H1 (cell line): ENCODE measurements at regions not wholly inside any gene's neighbourhood (a gene's known extent, or its start where the extent isn't known, plus 50 kb on each side); places are given as distances from the start of the nearest gene placed in this dataset.

Source experiments
- CTCF ChIA-PET: fragments of 300-600 bp; sonication (Branson Sonifier 250); formaldehyde crosslinking; loops from one replicate; lab custom pipeline; 2021; ENCODE audit not compliant: partially characterized antibody; lab: Charles Lee
- POLR2A ChIA-PET: fragments of 300-600 bp; sonication (Branson Sonifier 250); formaldehyde crosslinking; loops from one replicate; lab custom pipeline; 2021; ENCODE audit warnings: inconsistent platforms; ENCODE audit not compliant: partially characterized antibody; lab: Charles Lee
- DNase-seq, 2 experiments: peaks; one replicate each; pipeline versions ENCODE4 v3.0.0 to v3.0.0-alpha.2; 2010 to 2022; ENCODE audit warnings: low spot score in 2 of 2, low read depth in 1 of 2, mixed read lengths in 1 of 2
- FAIRE-seq: peaks from 2 replicates; lab custom pipeline; 2011; peaks lifted over from hg19 to GRCh38; lab: Jason Lieb, UNC
- H2AFZ ChIP-seq: 2 replicates; pipeline ENCODE4 v1.8.1; 2012; ENCODE audit warnings: low read length, inconsistent platforms
- H2AK5ac ChIP-seq: 2 replicates; pipeline ENCODE4 v1.6.1; 2013; ENCODE audit warnings: low read depth, low read length
- H2BK120ac ChIP-seq: replicated peaks from 2 replicates; pipeline ENCODE3; 2013; ENCODE audit warnings: low read depth, low read length, inconsistent platforms
- H2BK12ac ChIP-seq: 2 replicates; pipeline ENCODE4 v1.6.1; 2013; ENCODE audit warnings: low read depth, low read length
- H2BK15ac ChIP-seq: 2 replicates; pipeline ENCODE4 v1.6.1; 2013; ENCODE audit warnings: low read length
- H2BK20ac ChIP-seq: 2 replicates; pipeline ENCODE4 v1.6.1; 2013; ENCODE audit warnings: low read length
- H2BK5ac ChIP-seq: 2 replicates; pipeline ENCODE4 v1.6.1; 2013; ENCODE audit warnings: low read depth, low read length
- H3K14ac ChIP-seq: 2 replicates; pipeline ENCODE4 v1.6.1; 2013; ENCODE audit warnings: inconsistent platforms; ENCODE audit not compliant: insufficient read length
- H3K18ac ChIP-seq: 2 replicates; pipeline ENCODE4 v1.6.1; 2013; ENCODE audit warnings: low read length; ENCODE audit errors: extremely low read depth
- H3K23ac ChIP-seq: 2 replicates; pipeline ENCODE4 v1.6.1; 2013; ENCODE audit warnings: inconsistent platforms; ENCODE audit not compliant: insufficient read length
- H3K23me2 ChIP-seq: 2 replicates; pipeline ENCODE4 v1.6.1; 2013; ENCODE audit warnings: low read depth, low read length
- H3K27ac ChIP-seq: 2 replicates; pipeline ENCODE4 v1.6.1; 2011; ENCODE audit warnings: low read depth, low read length, inconsistent platforms
- H3K27me3 ChIP-seq, 4 experiments: replicated peaks in 1 of 4; 1 replicate in 1 of 4; 2 replicates in 3 of 4; pipeline versions ENCODE4 v1.6.1 to v1.8.1; 2011 to 2013; ENCODE audit warnings: low read length in 3 of 4, mild to moderate bottlenecking in 3 of 4, inconsistent platforms in 2 of 4, mixed read lengths in 2 of 4, moderate library complexity in 1 of 4; ENCODE audit not compliant: control insufficient read depth in 3 of 4, insufficient read depth in 3 of 4; ENCODE audit errors: extremely low read depth in 1 of 4
- H3K36me3 ChIP-seq, 4 experiments: 2 replicates each; pipeline versions ENCODE4 v1.6.1 to v1.8.1; 2011 to 2013; ENCODE audit warnings: mild to moderate bottlenecking in 4 of 4, low read length in 3 of 4, moderate library complexity in 2 of 4, control low read depth in 1 of 4, inconsistent platforms in 1 of 4; ENCODE audit not compliant: insufficient read depth in 4 of 4, control insufficient read depth in 2 of 4
- H3K4ac ChIP-seq: replicated peaks from 2 replicates; pipeline ENCODE3; 2013; ENCODE audit warnings: low read length, low read depth, mixed read lengths, inconsistent platforms; ENCODE audit not compliant: insufficient read length
- H3K4me1 ChIP-seq, 4 experiments: replicated peaks in 1 of 4; 1 replicate in 1 of 4; 2 replicates in 3 of 4; pipeline versions ENCODE4 v1.6.1 to v1.8.1; 2011 to 2013; ENCODE audit warnings: low read length in 3 of 4, inconsistent platforms in 2 of 4, mixed read lengths in 1 of 4; ENCODE audit not compliant: insufficient read depth in 4 of 4, control insufficient read depth in 3 of 4
- H3K4me2 ChIP-seq, 2 experiments: 2 replicates each; pipeline versions ENCODE4 v1.6.1 to v1.8.1; 2011 to 2013; ENCODE audit warnings: low read depth in 2 of 2, low read length in 2 of 2, control low read depth in 1 of 2, inconsistent platforms in 1 of 2, mild to moderate bottlenecking in 1 of 2; ENCODE audit not compliant: insufficient read depth in 1 of 2
- H3K4me3 ChIP-seq, 4 experiments: fragments of 200-600, 300-600 bp in 1 of 4; sonication (generic), shearing (Covaris generic), sonication (Bioruptor Twin) in 1 of 4; 2 replicates each; pipeline versions ENCODE4 v1.5.1 to v1.8.1; 2011 to 2016; ENCODE audit warnings: low read length in 4 of 4, low read depth in 3 of 4, control low read depth in 2 of 4, inconsistent platforms in 2 of 4, mild to moderate bottlenecking in 2 of 4, mixed read lengths in 1 of 4, moderate library complexity in 1 of 4; ENCODE audit not compliant: insufficient read depth in 2 of 4; ENCODE audit errors: extremely low read depth in 1 of 4
- H3K56ac ChIP-seq: replicated peaks from 2 replicates; pipeline ENCODE3; 2013; ENCODE audit warnings: low read depth, mild to moderate bottlenecking, mixed read lengths, low read length, inconsistent platforms; ENCODE audit not compliant: insufficient read length
- H3K79me1 ChIP-seq: 2 replicates; pipeline ENCODE4 v1.6.1; 2013; ENCODE audit warnings: low read depth, low read length, control low read depth
- H3K79me2 ChIP-seq, 2 experiments: 2 replicates each; pipeline versions ENCODE4 v1.6.1 to v1.8.1; 2012 to 2013; ENCODE audit warnings: low read length in 2 of 2, mild to moderate bottlenecking in 2 of 2, inconsistent platforms in 1 of 2; ENCODE audit not compliant: insufficient read depth in 2 of 2, control insufficient read depth in 1 of 2
- H3K9ac ChIP-seq, 4 experiments: replicated peaks in 1 of 4; 1 replicate in 1 of 4; 2 replicates in 3 of 4; pipeline versions ENCODE4 v1.6.1 to v1.8.1; 2011 to 2013; ENCODE audit warnings: low read depth in 3 of 4, low read length in 3 of 4, control low read depth in 2 of 4, mild to moderate bottlenecking in 2 of 4, moderate library complexity in 2 of 4, inconsistent platforms in 1 of 4; ENCODE audit errors: extremely low read depth in 1 of 4
- H3K9me3 ChIP-seq, 2 experiments: 2 replicates each; pipeline versions ENCODE4 v1.6.1 to v1.8.1; 2012 to 2013; ENCODE audit warnings: mild to moderate bottlenecking in 2 of 2, moderate library complexity in 2 of 2, control low read depth in 1 of 2, inconsistent platforms in 1 of 2, low read depth in 1 of 2, low read length in 1 of 2, mixed read lengths in 1 of 2; ENCODE audit not compliant: insufficient read depth in 2 of 2
- H4K20me1 ChIP-seq, 2 experiments: replicated peaks in 1 of 2; 2 replicates each; pipeline versions ENCODE3 to v1.8.1; 2011 to 2013; ENCODE audit warnings: inconsistent platforms in 2 of 2, low read length in 2 of 2, mild to moderate bottlenecking in 1 of 2; ENCODE audit not compliant: insufficient read depth in 2 of 2, control insufficient read depth in 1 of 2
- H4K5ac ChIP-seq: 2 replicates; pipeline ENCODE4 v1.6.1; 2013; ENCODE audit warnings: low read length, low read depth, mixed read lengths, inconsistent platforms; ENCODE audit not compliant: insufficient read length
- H4K8ac ChIP-seq: 2 replicates; pipeline ENCODE4 v1.8.0; 2013; ENCODE audit warnings: mild to moderate bottlenecking, moderate library complexity, low read length, inconsistent platforms; ENCODE audit not compliant: insufficient read depth; ENCODE audit errors: extremely low read depth
- H4K91ac ChIP-seq: replicated peaks from 2 replicates; pipeline ENCODE3; 2013; ENCODE audit warnings: low read length, mixed read lengths, inconsistent platforms; ENCODE audit not compliant: insufficient read length
- CBX8 ChIP-seq: fragments of 300-800, 300-1000 bp; sonication (generic); IDR thresholded peaks from 2 replicates; pipeline ENCODE4 v1.7.1; 2016; ENCODE audit warnings: low read depth, low read length, borderline replicate concordance
- CTBP2 ChIP-seq: IDR thresholded peaks from 2 replicates; pipeline ENCODE4 v1.7.0; 2011; ENCODE audit warnings: borderline replicate concordance, mild to moderate bottlenecking, moderate library complexity, mixed read lengths, low read length; ENCODE audit not compliant: insufficient read depth, insufficient read length
- EP300 ChIP-seq, 2 experiments: IDR thresholded peaks; 1 replicate in 1 of 2; 2 replicates in 1 of 2; pipeline ENCODE4 v1.6.1; 2011 to 2012; ENCODE audit warnings: low read depth in 2 of 2, low read length in 2 of 2, mild to moderate bottlenecking in 2 of 2, borderline replicate concordance in 1 of 2, inconsistent platforms in 1 of 2, moderate library complexity in 1 of 2
- GTF2F1 ChIP-seq: IDR thresholded peaks from 2 replicates; pipeline ENCODE4 v1.6.1; 2012; ENCODE audit warnings: low read depth, low read length, improper control_type of control experiment, borderline replicate concordance
- HDAC6 ChIP-seq: IDR thresholded peaks from one replicate; pipeline ENCODE4 v1.7.1; 2012; ENCODE audit warnings: low read depth, mild to moderate bottlenecking, inconsistent platforms, low read length, moderate library complexity
- SAP30 ChIP-seq: fragments of 300-600 bp; sonication (generic); IDR thresholded peaks from 2 replicates; pipeline ENCODE4 v1.7.1; 2012; ENCODE audit warnings: low read length, moderate library complexity, mild to moderate bottlenecking, inconsistent platforms; ENCODE audit not compliant: insufficient read depth, insufficient replicate concordance
- SP4 ChIP-seq: IDR thresholded peaks from 2 replicates; pipeline ENCODE4 v1.6.1; 2012; ENCODE audit warnings: low read length, inconsistent platforms
- USF2 ChIP-seq: IDR thresholded peaks from 2 replicates; pipeline ENCODE4 v1.6.1; 2011; ENCODE audit warnings: low read length, improper control_type of control experiment
- WGBS, 2 experiments: shearing (Covaris generic) in 1 of 2; methylation state at CpG; one replicate each; pipeline versions ENCODE4 v1.1.6 to v1.1.7; 2013 to 2015; ENCODE audit warnings: low lambda C conversion rate in 2 of 2, mixed read lengths in 2 of 2, inconsistent platforms in 1 of 2, low coverage in 1 of 2, missing lambda C conversion rate in 1 of 2; ENCODE audit not compliant: insufficient replicate concordance in 2 of 2, insufficient coverage in 1 of 2, insufficient read length in 1 of 2; ENCODE audit errors: extremely low coverage in 1 of 2, missing lambda C conversion rate in 1 of 2; 5-methylcytosine and 5-hydroxymethylcytosine counted together
- TF ChIP-seq, protein P1 (sequence below): IDR thresholded peaks from 2 replicates; pipeline ENCODE4 v1.6.1; 2012; ENCODE audit warnings: low read length, inconsistent platforms

- no peaks in the 10 kb centered on the region for H3K4me1 ChIP-seq
- FAIRE-seq: no peak
These were observed 247.6 kb upstream of the RORA start for GRCh38 chr15:61476741-61477140.

More at GRCh38 chr15:61476741-61477140, 247.6 kb upstream of the RORA start:
- no peak overlapping the region for H3K9ac ChIP-seq
- no peak overlapping the region for H4K5ac ChIP-seq
- H3K27me3 ChIP-seq: no peaks in the 10 kb centered on the region
- DNase-seq: no peak
- no peak overlapping the region for H3K4me2 ChIP-seq
- no peak overlapping the region for H2BK5ac ChIP-seq
- H3K9me3 ChIP-seq: no peaks in the 10 kb centered on the region
- no peak overlapping the region for H3K4ac ChIP-seq
- no peaks in the 10 kb centered on the region for H3K79me1 ChIP-seq
- no peaks in the 10 kb centered on the region for H3K36me3 ChIP-seq
- no peaks in the 10 kb centered on the region for H3K23me2 ChIP-seq
- no peak overlapping the region for H2BK120ac ChIP-seq
- H2BK15ac ChIP-seq: no peak overlapping the region
- no peak overlapping the region for H3K56ac ChIP-seq
- H2AFZ ChIP-seq: no peak overlapping the region
- 87% methylated on average over 1 of the region's 1 CpG; no CpG with 5 or more reads in 1 of the 2 experiments for WGBS, 2 experiments
- TF ChIP-seq GTF2F1 (no peak), SAP30 (no peak), EP300 (IDR thresholded peaks at IDR 0.05; ENCODE audit: borderline replicate concordance in 1 of 2, low read depth in 2 of 2, low read length in 2 of 2) (no peak), USF2 (no peak), SP4 (no peak), CTBP2 (no peak), HDAC6 (no peak), CBX8 (no peak)
- TF ChIP-seq, protein P1, sequence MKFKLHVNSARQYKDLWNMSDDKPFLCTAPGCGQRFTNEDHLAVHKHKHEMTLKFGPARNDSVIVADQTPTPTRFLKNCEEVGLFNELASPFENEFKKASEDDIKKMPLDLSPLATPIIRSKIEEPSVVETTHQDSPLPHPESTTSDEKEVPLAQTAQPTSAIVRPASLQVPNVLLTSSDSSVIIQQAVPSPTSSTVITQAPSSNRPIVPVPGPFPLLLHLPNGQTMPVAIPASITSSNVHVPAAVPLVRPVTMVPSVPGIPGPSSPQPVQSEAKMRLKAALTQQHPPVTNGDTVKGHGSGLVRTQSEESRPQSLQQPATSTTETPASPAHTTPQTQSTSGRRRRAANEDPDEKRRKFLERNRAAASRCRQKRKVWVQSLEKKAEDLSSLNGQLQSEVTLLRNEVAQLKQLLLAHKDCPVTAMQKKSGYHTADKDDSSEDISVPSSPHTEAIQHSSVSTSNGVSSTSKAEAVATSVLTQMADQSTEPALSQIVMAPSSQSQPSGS: no peak
- H4K20me1 ChIP-seq: no peaks in the 10 kb centered on the region
- no peaks in the 10 kb centered on the region for H3K79me2 ChIP-seq
- CTCF ChIA-PET: interaction anchor here (2.0 kb wide), 1 partner anchor 18 kb away, joined by 4 read pairs; no protein-coding TSS in a partner anchor
- H3K23ac ChIP-seq: no peak overlapping the region
- no peak overlapping the region for H3K27ac ChIP-seq
- no peak overlapping the region for H3K4me3 ChIP-seq
- H3K18ac ChIP-seq: no peak overlapping the region
- no peak overlapping the region for H4K8ac ChIP-seq
- POLR2A ChIA-PET: no interaction called here
- H2BK12ac ChIP-seq: no peak overlapping the region
- no peak overlapping the region for H3K14ac ChIP-seq
- H4K91ac ChIP-seq: no peak overlapping the region
- no peak overlapping the region for H2AK5ac ChIP-seq
- H2BK20ac ChIP-seq: no peak overlapping the region
